AG10803 (cell line): ENCODE measurements at regions not wholly inside any gene's neighbourhood (a gene's known extent, or its start where the extent isn't known, plus 50 kb on each side); places are given as distances from the start of the nearest gene placed in this dataset.

Experiments
- DNase-seq: peaks from one replicate; pipeline ENCODE4 v3.0.0; 2010; ENCODE audit warnings: low read depth
- H3K4me3 ChIP-seq: 2 replicates; pipeline ENCODE4 v1.5.1; 2011; ENCODE audit warnings: mild to moderate bottlenecking, low read length, control low read depth
- CTCF ChIP-seq: conservative IDR thresholded peaks from 2 replicates; pipeline ENCODE4 v1.5.1; 2011; ENCODE audit warnings: mild to moderate bottlenecking, low read length, control low read depth, inconsistent platforms

DNA sequence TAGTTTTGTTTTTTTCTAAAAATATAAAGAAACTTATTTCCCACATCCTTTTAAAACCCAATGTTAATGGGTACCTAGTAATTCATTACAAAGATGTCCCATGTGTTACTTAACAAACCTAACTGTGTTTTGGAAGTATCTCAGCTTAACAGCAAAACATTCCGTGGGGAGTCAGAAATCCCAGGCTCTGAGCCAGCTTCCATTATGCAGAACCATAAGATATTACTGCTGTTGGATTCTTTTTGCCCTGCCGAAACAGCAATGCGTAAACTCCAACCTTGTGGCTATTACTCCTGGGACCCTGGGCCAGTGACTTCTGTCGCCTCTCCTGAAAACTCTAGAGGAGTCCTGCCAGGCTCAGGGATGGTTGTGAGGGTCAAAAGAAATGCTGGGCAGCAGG, 174.1 kb downstream of the UXS1 start:
- no peak overlapping the region for H3K4me3 ChIP-seq
- peak; percentile 6 for DNase-seq
- no peak for TF ChIP-seq CTCF

DNA sequence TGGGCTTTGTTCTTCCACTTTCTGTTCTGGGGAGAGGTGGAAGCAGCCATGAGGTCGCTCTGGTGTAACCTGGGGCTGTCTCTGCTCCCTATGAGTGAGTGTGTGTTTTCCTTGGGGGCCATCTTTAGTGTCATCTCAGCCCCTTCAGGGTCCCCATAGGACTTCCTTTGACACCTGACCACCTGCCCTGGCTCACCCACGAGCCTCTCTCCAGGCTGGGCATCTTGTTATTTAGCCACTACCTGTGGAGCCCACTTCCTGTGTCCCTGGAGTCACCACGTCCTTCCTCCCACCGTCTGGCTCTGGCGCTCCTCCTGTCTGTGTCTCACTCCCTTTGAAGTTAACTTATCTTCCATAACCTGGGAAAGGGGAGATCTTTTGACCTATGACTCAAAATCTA, 176.0 kb downstream of the UXS1 start:
- TF ChIP-seq CTCF = no peak
- no peak for DNase-seq
- H3K4me3 ChIP-seq = no peak overlapping the region

GRCh38 chr2:106012591-106013347, 181.3 kb downstream of the UXS1 start:
- no peak for DNase-seq
- H3K4me3 ChIP-seq = no peak overlapping the region
- TF ChIP-seq CTCF = no peak

- no peak overlapping the region for H3K4me3 ChIP-seq
- DNase-seq = no peak
- no peak for TF ChIP-seq CTCF
Measured at GRCh38 chr2:106012001-106012590, 182.0 kb downstream of the UXS1 start.

DNA sequence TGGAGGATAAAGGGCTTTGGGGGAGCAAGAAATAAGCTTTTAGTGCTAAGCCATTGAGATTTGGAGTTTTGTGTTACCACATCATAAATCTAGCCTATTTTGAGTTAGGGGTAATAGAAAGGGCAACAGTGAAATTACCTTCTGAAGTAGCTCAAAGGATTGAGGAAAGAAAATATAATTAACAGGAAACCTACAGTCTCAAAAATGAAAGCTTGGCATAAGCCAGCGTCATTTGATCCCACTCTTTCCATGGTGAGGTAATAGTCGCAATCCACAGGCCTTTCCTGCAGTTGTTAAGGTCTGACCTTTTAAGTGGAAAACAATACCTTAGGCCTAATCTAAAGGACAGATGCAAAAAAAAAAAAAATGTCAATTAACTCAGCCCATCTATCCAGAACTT, 182.7 kb downstream of the UXS1 start:
- DNase-seq = no peak
- H3K4me3 ChIP-seq = no peak overlapping the region
- TF ChIP-seq CTCF = no peak

DNA sequence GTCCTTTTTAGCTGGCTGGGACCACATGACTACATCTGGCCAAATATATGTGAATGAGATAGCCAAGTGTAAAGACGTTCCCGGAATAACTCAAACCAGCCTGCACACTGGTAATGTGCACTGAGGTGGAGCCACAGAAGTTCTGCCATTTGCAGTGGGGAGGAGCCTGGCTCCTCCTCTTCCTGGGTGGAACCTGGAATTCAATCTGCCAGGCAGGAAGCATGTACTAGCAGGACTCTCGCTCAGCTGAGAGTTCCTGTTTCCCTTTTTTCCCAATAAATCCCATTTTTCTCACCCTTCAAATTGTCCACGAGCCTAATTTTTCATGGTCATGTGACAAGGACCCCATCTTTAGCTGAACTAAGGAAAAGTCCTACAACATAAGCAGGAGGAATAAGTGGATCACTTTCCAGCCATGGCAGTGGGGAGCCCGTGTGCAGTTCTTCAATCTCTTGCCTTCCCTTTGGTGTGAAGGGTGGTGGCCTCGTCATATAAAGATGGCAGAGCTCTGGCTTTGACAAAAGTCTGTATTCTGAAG, 183.2 kb downstream of the UXS1 start:
- DNase-seq = no peak
- no peak for TF ChIP-seq CTCF
- no peak overlapping the region for H3K4me3 ChIP-seq

GRCh38 chr2:106009096-106009495, 185.0 kb downstream of the UXS1 start:
- no peak for DNase-seq
- TF ChIP-seq CTCF = no peak

More at GRCh38 chr2:106009096-106009495, 185.0 kb downstream of the UXS1 start:
- no peak overlapping the region for H3K4me3 ChIP-seq
